ENCODE measurements at regions not wholly inside any gene's neighbourhood (a gene's known extent, or its start where the extent isn't known, plus 50 kb on each side); places are given as distances from the start of the nearest gene placed in this dataset.

DNA sequence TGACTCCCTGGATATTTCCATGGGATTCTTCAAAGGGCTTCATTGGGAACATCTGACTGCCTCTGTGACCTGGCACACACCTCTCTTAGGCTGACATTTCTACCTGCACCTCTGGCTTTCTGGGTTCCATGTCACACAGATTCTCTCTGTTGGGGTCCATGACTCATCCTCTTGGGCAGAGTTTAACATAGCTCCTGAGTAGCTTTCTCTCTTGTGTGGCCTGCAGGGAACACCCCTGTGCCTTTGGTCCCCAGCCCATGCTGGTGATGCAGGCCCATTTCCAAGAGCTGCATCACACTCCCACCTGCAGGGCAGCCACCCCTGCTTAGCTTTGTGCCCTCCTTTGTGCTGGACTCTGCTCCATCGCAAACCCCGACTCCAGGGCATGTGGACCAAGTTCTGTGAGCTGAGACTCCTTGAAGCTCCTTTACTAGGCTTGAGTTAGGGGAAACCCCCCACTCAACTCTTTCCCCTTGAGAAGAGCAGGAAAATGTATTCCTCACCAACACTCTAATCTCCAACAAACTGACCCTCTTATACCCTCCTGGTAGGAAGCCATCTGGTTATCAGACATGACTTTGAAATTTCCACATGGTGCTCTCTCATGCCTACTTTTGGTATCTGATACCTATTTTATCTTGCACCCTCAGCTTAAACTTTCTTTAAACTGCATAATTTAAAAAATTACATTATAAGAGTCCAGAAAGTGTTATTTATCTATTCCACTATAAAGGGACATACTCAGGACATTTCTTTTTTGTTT lies 93.3 kb downstream of the ZNF777 start:
- Histone ChIP-seq H3K36me3 (ENCODE audit: low read depth) (no peaks in the 10 kb centered on the region), H3K4me3 (no peak overlapping the region), H3K9me3 (peaks cover 7% of the 10 kb centered on the region), H3K4me1 (ENCODE audit: low read depth) (no peaks in the 10 kb centered on the region)
- TF ChIP-seq, protein P1, sequence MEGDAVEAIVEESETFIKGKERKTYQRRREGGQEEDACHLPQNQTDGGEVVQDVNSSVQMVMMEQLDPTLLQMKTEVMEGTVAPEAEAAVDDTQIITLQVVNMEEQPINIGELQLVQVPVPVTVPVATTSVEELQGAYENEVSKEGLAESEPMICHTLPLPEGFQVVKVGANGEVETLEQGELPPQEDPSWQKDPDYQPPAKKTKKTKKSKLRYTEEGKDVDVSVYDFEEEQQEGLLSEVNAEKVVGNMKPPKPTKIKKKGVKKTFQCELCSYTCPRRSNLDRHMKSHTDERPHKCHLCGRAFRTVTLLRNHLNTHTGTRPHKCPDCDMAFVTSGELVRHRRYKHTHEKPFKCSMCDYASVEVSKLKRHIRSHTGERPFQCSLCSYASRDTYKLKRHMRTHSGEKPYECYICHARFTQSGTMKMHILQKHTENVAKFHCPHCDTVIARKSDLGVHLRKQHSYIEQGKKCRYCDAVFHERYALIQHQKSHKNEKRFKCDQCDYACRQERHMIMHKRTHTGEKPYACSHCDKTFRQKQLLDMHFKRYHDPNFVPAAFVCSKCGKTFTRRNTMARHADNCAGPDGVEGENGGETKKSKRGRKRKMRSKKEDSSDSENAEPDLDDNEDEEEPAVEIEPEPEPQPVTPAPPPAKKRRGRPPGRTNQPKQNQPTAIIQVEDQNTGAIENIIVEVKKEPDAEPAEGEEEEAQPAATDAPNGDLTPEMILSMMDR (IDR thresholded peaks at IDR 0.05), result no peak
- ATAC-seq (no peak), DNase-seq (no peak)
- intact Hi-C loops (cut with DNase I, micrococcal nuclease), result no loop called here

- TF ChIP-seq, protein P1 (IDR thresholded peaks at IDR 0.05), result no peak
- no peak for ATAC-seq
- no peaks in the 10 kb centered on the region for H3K36me3 ChIP-seq (ENCODE audit: low read depth)
- no peak for DNase-seq
- intact Hi-C loops (cut with DNase I, micrococcal nuclease), result no loop called here
- peaks cover 17% of the 10 kb centered on the region for H3K9me3 ChIP-seq
- H3K4me1 ChIP-seq (ENCODE audit: low read depth), result no peaks in the 10 kb centered on the region
- H3K4me3 ChIP-seq, result no peak overlapping the region
Observed at GRCh38 chr7:149369497-149369896, 91.4 kb downstream of the ZNF777 start.

- Histone ChIP-seq H3K36me3 (ENCODE audit: low read depth) (no peaks in the 10 kb centered on the region), H3K4me3 (no peak overlapping the region), H3K4me1 (ENCODE audit: low read depth) (no peaks in the 10 kb centered on the region), H3K9me3 (peaks cover 13% of the 10 kb centered on the region)
- ATAC-seq (no peak), DNase-seq (no peak)
- intact Hi-C loops (cut with DNase I, micrococcal nuclease), result no loop called here
- TF ChIP-seq, protein P1 (IDR thresholded peaks at IDR 0.05), result no peak
Observed at GRCh38 chr7:149370790-149371189, 90.1 kb downstream of the ZNF777 start.

DNA sequence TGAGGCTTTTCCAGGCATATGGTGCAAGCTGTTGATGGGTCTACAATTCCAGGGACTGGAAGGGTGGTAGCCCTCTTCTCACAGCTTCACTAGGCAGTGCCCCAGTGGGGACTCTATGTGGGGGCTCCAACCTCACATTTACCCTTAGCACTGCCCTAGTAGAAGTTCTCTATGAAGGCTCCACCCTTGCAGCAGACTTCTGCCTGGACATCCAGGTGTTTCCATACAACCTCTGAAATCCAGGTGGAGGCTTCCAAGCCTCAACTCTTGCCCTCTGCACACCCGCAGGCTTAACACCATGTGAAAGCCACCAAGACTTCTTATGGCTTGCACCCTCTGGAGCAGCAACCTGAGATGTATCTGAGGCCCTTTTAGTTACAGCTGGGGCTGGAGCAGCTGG lies 87.8 kb downstream of the ZNF777 start:
- H3K36me3 ChIP-seq (ENCODE audit: low read depth), result no peaks in the 10 kb centered on the region
- ATAC-seq, result no peak
- no peak for DNase-seq
- H3K4me3 ChIP-seq, result no peak overlapping the region
- H3K9me3 ChIP-seq, result peaks cover 13% of the 10 kb centered on the region
- intact Hi-C loops (cut with DNase I, micrococcal nuclease), result no loop called here
- TF ChIP-seq, protein P1 (IDR thresholded peaks at IDR 0.05), result no peak
- H3K4me1 ChIP-seq (ENCODE audit: low read depth), result no peaks in the 10 kb centered on the region

DNA sequence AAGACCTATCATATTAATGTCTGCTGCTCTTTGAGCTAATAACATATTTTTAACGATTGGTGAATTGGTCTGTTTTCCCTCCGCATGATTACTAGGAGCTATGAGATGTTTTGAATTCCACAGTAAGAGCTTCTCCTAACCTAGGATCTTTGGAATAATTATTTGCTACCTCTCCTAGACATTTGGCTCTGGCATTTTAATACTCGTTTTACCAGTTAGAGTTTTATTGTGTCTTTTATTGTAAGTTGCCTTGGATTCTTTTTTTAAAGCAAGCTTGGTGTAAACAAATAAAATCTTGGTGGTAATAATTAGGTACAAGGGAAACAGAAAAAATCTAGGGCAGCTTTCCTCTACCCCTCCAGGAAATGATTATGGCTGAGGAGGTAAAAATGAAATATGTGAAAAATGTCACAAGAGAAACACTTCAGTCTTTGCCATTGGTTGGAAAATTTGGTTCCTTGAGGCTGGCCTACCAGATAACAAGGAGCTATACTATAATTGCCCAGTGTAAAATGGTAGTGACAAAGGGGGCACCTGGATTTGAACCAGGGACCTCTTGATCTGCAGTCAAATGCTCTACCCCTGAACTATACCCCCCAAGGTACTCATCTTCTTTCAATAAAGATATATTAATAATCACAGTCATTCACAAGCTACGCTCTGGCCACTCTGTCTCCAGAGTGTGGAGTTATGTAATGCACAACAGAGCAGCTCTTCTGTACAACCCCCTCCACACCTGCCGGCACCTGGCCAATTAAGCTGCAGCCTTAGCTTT lies 85.4 kb downstream of the ZNF777 start:
- intact Hi-C loops (cut with DNase I, micrococcal nuclease), result no loop called here
- TF ChIP-seq, protein P1 (IDR thresholded peaks at IDR 0.05), result no peak

More for the DNA sequence above, 85.4 kb downstream of the ZNF777 start:
- Histone ChIP-seq H3K9me3 (peaks cover 25% of the 10 kb centered on the region), H3K4me1 (ENCODE audit: low read depth) (no peaks in the 10 kb centered on the region), H3K36me3 (ENCODE audit: low read depth) (no peaks in the 10 kb centered on the region), H3K4me3 (no peak overlapping the region)
- ATAC-seq (no peak), DNase-seq (no peak)
